ENCODE measurements at regions not wholly inside any gene's neighbourhood (a gene's known extent, or its start where the extent isn't known, plus 50 kb on each side); places are given as distances from the start of the nearest gene placed in this dataset.

DNA sequence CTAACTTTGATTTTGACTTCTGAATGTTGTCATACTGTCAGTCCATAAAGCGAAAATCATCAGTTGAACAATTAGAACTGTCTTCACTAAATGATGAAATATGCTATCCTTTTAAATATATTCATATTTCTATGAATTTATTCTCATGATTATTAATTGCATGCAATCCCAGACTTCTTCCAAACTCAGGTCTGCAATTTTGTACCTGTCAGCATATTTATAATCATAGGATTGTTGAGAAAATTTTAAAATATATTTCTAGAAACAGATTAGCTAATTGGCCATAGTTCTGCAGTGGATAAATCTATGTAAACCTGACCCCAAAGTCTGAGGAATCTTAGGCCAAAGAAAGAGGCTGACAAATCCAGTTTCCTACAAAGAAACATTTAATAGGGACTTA, 347.5 kb downstream of the SLCO4C1 start:
- TF ChIP-seq, protein P1, sequence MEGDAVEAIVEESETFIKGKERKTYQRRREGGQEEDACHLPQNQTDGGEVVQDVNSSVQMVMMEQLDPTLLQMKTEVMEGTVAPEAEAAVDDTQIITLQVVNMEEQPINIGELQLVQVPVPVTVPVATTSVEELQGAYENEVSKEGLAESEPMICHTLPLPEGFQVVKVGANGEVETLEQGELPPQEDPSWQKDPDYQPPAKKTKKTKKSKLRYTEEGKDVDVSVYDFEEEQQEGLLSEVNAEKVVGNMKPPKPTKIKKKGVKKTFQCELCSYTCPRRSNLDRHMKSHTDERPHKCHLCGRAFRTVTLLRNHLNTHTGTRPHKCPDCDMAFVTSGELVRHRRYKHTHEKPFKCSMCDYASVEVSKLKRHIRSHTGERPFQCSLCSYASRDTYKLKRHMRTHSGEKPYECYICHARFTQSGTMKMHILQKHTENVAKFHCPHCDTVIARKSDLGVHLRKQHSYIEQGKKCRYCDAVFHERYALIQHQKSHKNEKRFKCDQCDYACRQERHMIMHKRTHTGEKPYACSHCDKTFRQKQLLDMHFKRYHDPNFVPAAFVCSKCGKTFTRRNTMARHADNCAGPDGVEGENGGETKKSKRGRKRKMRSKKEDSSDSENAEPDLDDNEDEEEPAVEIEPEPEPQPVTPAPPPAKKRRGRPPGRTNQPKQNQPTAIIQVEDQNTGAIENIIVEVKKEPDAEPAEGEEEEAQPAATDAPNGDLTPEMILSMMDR (IDR thresholded peaks at IDR 0.05; ENCODE audit: borderline replicate concordance, extremely low read depth, low read length, poor library complexity, severe bottlenecking): no peak
- no peak for TF ChIP-seq EZH2 (IDR thresholded peaks at IDR 0.05; ENCODE audit: borderline replicate concordance, low read depth, low read length, severe bottlenecking)

Data from DND-41 (cell line).